MM.1S (cell line): ENCODE measurements at regions not wholly inside any gene's neighbourhood (a gene's known extent, or its start where the extent isn't known, plus 50 kb on each side); places are given as distances from the start of the nearest gene placed in this dataset.
A peak's percentile ranks its signal among the peaks of the same experiment; 100 is the strongest.

ENCODE experiments used
- DNase-seq: peaks from one replicate; pipeline ENCODE4 v3.0.0-alpha.2; 2015
- H2AFZ ChIP-seq: fragments of 300-600 bp; sonication (generic); 2 replicates; pipeline ENCODE4 v1.6.0; 2016; ENCODE audit warnings: antibody characterized with exemption, low read length
- H3F3A ChIP-seq: fragments of 300-600 bp; sonication (generic); 2 replicates; pipeline ENCODE4 v1.6.1; 2016; ENCODE audit warnings: mild to moderate bottlenecking, antibody characterized with exemption, low read length, moderate library complexity, mixed read lengths; ENCODE audit not compliant: insufficient read depth
- H3K27ac ChIP-seq: fragments of 300-600 bp; sonication (generic); 2 replicates; pipeline ENCODE4 v1.5.1; 2016; ENCODE audit warnings: mild to moderate bottlenecking, low read length
- H3K27me3 ChIP-seq: fragments of 300-600 bp; sonication (generic); replicated peaks from 2 replicates; pipeline ENCODE4 v1.6.0; 2016; ENCODE audit warnings: low read length; ENCODE audit not compliant: insufficient read depth
- H3K36me3 ChIP-seq: fragments of 300-600 bp; sonication (generic); replicated peaks from 2 replicates; pipeline ENCODE4 v1.6.1; 2016; ENCODE audit warnings: mild to moderate bottlenecking, low read length, mixed read lengths; ENCODE audit not compliant: insufficient read depth
- H3K4me1 ChIP-seq: fragments of 300-600 bp; sonication (generic); 2 replicates; pipeline ENCODE4 v1.6.1; 2016; ENCODE audit warnings: low read length, mixed read lengths
- H3K4me2 ChIP-seq: fragments of 300-600 bp; sonication (generic); 2 replicates; pipeline ENCODE4 v1.6.0; 2016; ENCODE audit warnings: low read depth, low read length
- H3K4me3 ChIP-seq: fragments of 300-600 bp; sonication (generic); 2 replicates; pipeline ENCODE4 v1.5.1; 2016; ENCODE audit warnings: low read length, mixed read lengths
- H3K79me2 ChIP-seq: fragments of 300-600 bp; sonication (generic); 2 replicates; pipeline ENCODE4 v1.6.1; 2016; ENCODE audit warnings: mixed run types, low read length, mixed read lengths
- H3K9ac ChIP-seq: fragments of 300-600 bp; sonication (generic); 2 replicates; pipeline ENCODE4 v1.6.1; 2016; ENCODE audit warnings: low read length, mixed read lengths
- H3K9me2 ChIP-seq: fragments of 300-600 bp; sonication (generic); replicated peaks from 2 replicates; pipeline ENCODE4 v1.6.1; 2016; ENCODE audit warnings: mild to moderate bottlenecking, low read length, mixed read lengths; ENCODE audit not compliant: insufficient read depth
- H3K9me3 ChIP-seq: fragments of 300-600 bp; sonication (generic); replicated peaks from 2 replicates; pipeline ENCODE4 v1.6.1; 2016; ENCODE audit warnings: mild to moderate bottlenecking, low read length, mixed read lengths; ENCODE audit not compliant: insufficient read depth
- H4K20me1 ChIP-seq: fragments of 300-600 bp; sonication (generic); 2 replicates; pipeline ENCODE4 v1.6.1; 2016; ENCODE audit warnings: mild to moderate bottlenecking, low read length, moderate library complexity, mixed read lengths; ENCODE audit not compliant: insufficient read depth
- CTCF ChIP-seq: fragments of 300-600 bp; sonication (generic); IDR thresholded peaks from 2 replicates; pipeline ENCODE4 v1.5.1; 2016; ENCODE audit warnings: antibody characterized with exemption, low read length, mixed read lengths
- EZH2 ChIP-seq: fragments of 300-600 bp; sonication (generic); optimal IDR thresholded peaks from 2 replicates; pipeline ENCODE3; 2017; ENCODE audit warnings: low read depth, mild to moderate bottlenecking, antibody characterized with exemption, low read length, mixed read lengths
- EZH2phosphoT487 ChIP-seq: fragments of 300-600 bp; sonication (generic); IDR thresholded peaks from 2 replicates; pipeline ENCODE4 v1.6.1; 2018; ENCODE audit warnings: antibody characterized with exemption, low read length

- no peak overlapping the region for H3K9ac ChIP-seq
- no peak overlapping the region for H3K4me2 ChIP-seq
- no peaks in the 10 kb centered on the region for H3K79me2 ChIP-seq
- H4K20me1 ChIP-seq = no peaks in the 10 kb centered on the region
- H3F3A ChIP-seq = no peaks in the 10 kb centered on the region
- H2AFZ ChIP-seq = no peak overlapping the region
- no peaks in the 10 kb centered on the region for H3K9me2 ChIP-seq
- no peaks in the 10 kb centered on the region for H3K27me3 ChIP-seq
- no peaks in the 10 kb centered on the region for H3K36me3 ChIP-seq
- no peaks in the 10 kb centered on the region for H3K9me3 ChIP-seq
- no peak for TF ChIP-seq EZH2phosphoT487
- no peak for TF ChIP-seq CTCF
- no peak for TF ChIP-seq EZH2
- H3K27ac ChIP-seq = no peak overlapping the region
- peaks cover 20% of the 10 kb centered on the region; the same call in 1 of the 2 replicates for H3K4me1 ChIP-seq
- DNase-seq = no peak
- no peak overlapping the region for H3K4me3 ChIP-seq
Measured at GRCh38 chr7:41633690-41634089, 69.2 kb downstream of the INHBA start.

- no peaks in the 10 kb centered on the region for H3K9me2 ChIP-seq
- H4K20me1 ChIP-seq = no peaks in the 10 kb centered on the region
- no peaks in the 10 kb centered on the region for H3K9me3 ChIP-seq
- H3K4me2 ChIP-seq = peak overlapping the region; percentile 27
- DNase-seq = peak; percentile 91
- TF ChIP-seq CTCF (no peak), EZH2phosphoT487 (no peak), EZH2 (no peak)
- peak overlapping the region; percentile 14; the same call in 1 of the 2 replicates for H3K27ac ChIP-seq
- H3K4me3 ChIP-seq = 0 out of 2 replicates have a peak overlapping the region, but pooled peaks have one; percentile 10
- H2AFZ ChIP-seq = no peak overlapping the region
- peaks cover 22% of the 10 kb centered on the region; the same call in 1 of the 2 replicates for H3K4me1 ChIP-seq
- H3K36me3 ChIP-seq = no peaks in the 10 kb centered on the region
- no peaks in the 10 kb centered on the region for H3K27me3 ChIP-seq
- H3K9ac ChIP-seq = no peak overlapping the region
- H3K79me2 ChIP-seq = no peaks in the 10 kb centered on the region
- H3F3A ChIP-seq = no peaks in the 10 kb centered on the region
Measured at GRCh38 chr7:41630741-41631140, 72.1 kb downstream of the INHBA start.

GRCh38 chr7:41629711-41630111 lies 73.2 kb downstream of the INHBA start:
- H3K9me2 ChIP-seq = no peaks in the 10 kb centered on the region
- no peak for DNase-seq
- no peak overlapping the region for H2AFZ ChIP-seq
- no peaks in the 10 kb centered on the region for H3K79me2 ChIP-seq
- no peak overlapping the region for H3K4me3 ChIP-seq
- H3K4me2 ChIP-seq = no peak overlapping the region
- no peaks in the 10 kb centered on the region for H3K9me3 ChIP-seq
- no peaks in the 10 kb centered on the region for H3F3A ChIP-seq
- TF ChIP-seq EZH2phosphoT487 = no peak
- TF ChIP-seq EZH2 = no peak
- no peak for TF ChIP-seq CTCF
- H3K36me3 ChIP-seq = no peaks in the 10 kb centered on the region
- H3K27ac ChIP-seq = no peak overlapping the region
- no peaks in the 10 kb centered on the region for H4K20me1 ChIP-seq
- peaks cover 22% of the 10 kb centered on the region; the same call in 1 of the 2 replicates for H3K4me1 ChIP-seq
- no peak overlapping the region for H3K9ac ChIP-seq
- no peaks in the 10 kb centered on the region for H3K27me3 ChIP-seq
